ENCODE measurements at regions not wholly inside any gene's neighbourhood (a gene's known extent, or its start where the extent isn't known, plus 50 kb on each side); places are given as distances from the start of the nearest gene placed in this dataset.

DNA sequence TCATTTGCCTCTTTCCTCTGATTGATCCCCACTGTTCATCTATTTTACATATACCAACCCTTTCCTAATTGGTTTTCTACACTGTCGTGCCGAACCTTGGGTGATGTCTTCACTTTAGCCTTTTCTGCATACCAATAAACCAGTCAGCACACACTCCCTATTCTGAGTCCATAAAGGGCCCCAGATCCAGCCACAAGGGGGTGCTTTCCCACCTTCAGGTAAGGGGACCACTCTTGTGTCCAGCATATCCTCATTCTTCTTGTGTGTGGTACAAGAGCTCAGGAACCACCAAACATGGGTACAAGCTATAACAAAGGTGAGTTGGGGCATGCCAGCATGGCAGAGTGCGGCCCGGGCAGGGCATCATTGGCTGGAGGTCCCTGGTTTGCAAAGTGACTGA lies 859.8 kb downstream of the FSCB start:
- no peak overlapping the region for H3K4me2 ChIP-seq
- no peak overlapping the region for H3K4me3 ChIP-seq
- H3K27ac ChIP-seq: no peak overlapping the region
- DNase-seq (ENCODE audit: low read depth in 1 of 2, low spot score in 1 of 2) (peak in 1 of 2 experiments; percentile 4), ATAC-seq (0 out of 6 replicates have a peak, but pooled peaks of 1 of the 2 experiments have one; percentile 28), FAIRE-seq (no peak)
- POLR2A ChIA-PET: no interaction called here
- CTCF ChIA-PET: no interaction called here
- TF ChIP-seq EHF (CRISPR knock-in tag; IDR thresholded peaks at IDR 0.05): no peak
- no peak for TF ChIP-seq CBX2 (IDR thresholded peaks at IDR 0.05; ENCODE audit: borderline replicate concordance, low read depth)
- TF ChIP-seq, protein P1, sequence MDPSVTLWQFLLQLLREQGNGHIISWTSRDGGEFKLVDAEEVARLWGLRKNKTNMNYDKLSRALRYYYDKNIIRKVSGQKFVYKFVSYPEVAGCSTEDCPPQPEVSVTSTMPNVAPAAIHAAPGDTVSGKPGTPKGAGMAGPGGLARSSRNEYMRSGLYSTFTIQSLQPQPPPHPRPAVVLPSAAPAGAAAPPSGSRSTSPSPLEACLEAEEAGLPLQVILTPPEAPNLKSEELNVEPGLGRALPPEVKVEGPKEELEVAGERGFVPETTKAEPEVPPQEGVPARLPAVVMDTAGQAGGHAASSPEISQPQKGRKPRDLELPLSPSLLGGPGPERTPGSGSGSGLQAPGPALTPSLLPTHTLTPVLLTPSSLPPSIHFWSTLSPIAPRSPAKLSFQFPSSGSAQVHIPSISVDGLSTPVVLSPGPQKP (IDR thresholded peaks at IDR 0.05; ENCODE audit: low read depth, low read length): no peak
- no peak for TF ChIP-seq ZSCAN20 (CRISPR knock-in tag; IDR thresholded peaks at IDR 0.05)
- no peak for TF ChIP-seq RFX5 (IDR thresholded peaks at IDR 0.05)
- no peak for TF ChIP-seq RCOR1 (IDR thresholded peaks at IDR 0.05; ENCODE audit: low read depth, low read length)
- no peak for TF ChIP-seq KDM1A (IDR thresholded peaks at IDR 0.05; ENCODE audit: low read depth)
- TF ChIP-seq, protein P2, sequence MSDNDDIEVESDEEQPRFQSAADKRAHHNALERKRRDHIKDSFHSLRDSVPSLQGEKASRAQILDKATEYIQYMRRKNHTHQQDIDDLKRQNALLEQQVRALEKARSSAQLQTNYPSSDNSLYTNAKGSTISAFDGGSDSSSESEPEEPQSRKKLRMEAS (IDR thresholded peaks at IDR 0.05): no peak
- no peak for TF ChIP-seq TP53 (CRISPR knock-in tag; IDR thresholded peaks at IDR 0.05)
- TF ChIP-seq KDM5A (IDR thresholded peaks at IDR 0.05): no peak
- no peak for TF ChIP-seq EHMT2 (IDR thresholded peaks at IDR 0.05; ENCODE audit: low read depth)
- no peak for TF ChIP-seq ESRRA (IDR thresholded peaks at IDR 0.05; ENCODE audit: borderline replicate concordance, low read length)
- TF ChIP-seq NPAS2 (CRISPR knock-in tag; IDR thresholded peaks at IDR 0.05; ENCODE audit: borderline replicate concordance): no peak
- TF ChIP-seq, protein P3, sequence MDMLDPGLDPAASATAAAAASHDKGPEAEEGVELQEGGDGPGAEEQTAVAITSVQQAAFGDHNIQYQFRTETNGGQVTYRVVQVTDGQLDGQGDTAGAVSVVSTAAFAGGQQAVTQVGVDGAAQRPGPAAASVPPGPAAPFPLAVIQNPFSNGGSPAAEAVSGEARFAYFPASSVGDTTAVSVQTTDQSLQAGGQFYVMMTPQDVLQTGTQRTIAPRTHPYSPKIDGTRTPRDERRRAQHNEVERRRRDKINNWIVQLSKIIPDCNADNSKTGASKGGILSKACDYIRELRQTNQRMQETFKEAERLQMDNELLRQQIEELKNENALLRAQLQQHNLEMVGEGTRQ (IDR thresholded peaks at IDR 0.05): no peak
- TF ChIP-seq SREBF2 (IDR thresholded peaks at IDR 0.05): no peak
- no peak for TF ChIP-seq HOXB13 (CRISPR knock-in tag; IDR thresholded peaks at IDR 0.05; ENCODE audit: low read depth)
- no peak for TF ChIP-seq TFCP2L1 (CRISPR knock-in tag; IDR thresholded peaks at IDR 0.05)
- no peak for TF ChIP-seq RAD21 (conservative IDR thresholded peaks at IDR 0.05 in 1 of 2, IDR thresholded peaks at IDR 0.05 in 1 of 2)
- no peak for TF ChIP-seq PHF8 (IDR thresholded peaks at IDR 0.05; ENCODE audit: borderline replicate concordance, low read depth)
- no peak for TF ChIP-seq NR3C1 (IDR thresholded peaks at IDR 0.05)
- no peaks in the 10 kb centered on the region for H3K4me1 ChIP-seq
- 67% methylated on average over 4 of the region's 4 CpGs for WGBS (ENCODE audit: missing lambda C conversion rate)
- H3K9me3 ChIP-seq: no peaks in the 10 kb centered on the region

DNA sequence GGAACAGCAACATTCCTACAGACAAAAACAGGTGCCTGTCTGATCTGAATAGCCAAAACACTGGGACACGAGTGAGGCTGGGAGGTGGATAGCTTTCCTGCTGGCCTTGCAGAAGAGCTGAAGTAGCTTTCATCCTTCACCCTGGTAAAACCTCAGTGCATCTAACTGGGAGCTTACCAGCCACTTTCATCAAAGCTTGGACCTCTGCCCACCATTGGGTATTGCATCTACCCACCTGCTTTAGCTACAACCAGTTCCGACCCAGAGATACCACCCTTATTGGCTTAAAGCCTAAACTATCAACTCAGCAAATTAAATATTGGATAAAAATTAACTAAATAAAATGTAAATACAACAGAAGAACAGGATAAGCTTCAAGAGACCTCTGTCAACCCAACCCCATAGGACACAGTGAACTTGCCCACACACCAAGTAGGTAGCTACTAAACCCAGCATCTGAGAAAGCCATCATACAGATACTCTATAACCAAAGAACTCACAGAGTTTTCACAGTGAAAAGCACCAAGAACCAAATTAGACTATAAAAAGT lies 866.3 kb downstream of the FSCB start:
- Histone ChIP-seq H3K4me3 (no peak overlapping the region), H3K9me3 (no peaks in the 10 kb centered on the region), H3K27ac (no peak overlapping the region), H3K4me1 (no peaks in the 10 kb centered on the region), H3K4me2 (no peak overlapping the region)
- FAIRE-seq (no peak), DNase-seq (ENCODE audit: low read depth in 1 of 2, low spot score in 1 of 2) (no peak), ATAC-seq (no peak)
- TF ChIP-seq, protein P3 (IDR thresholded peaks at IDR 0.05): no peak
- TF ChIP-seq NR3C1 (IDR thresholded peaks at IDR 0.05) (no peak), FOXS1 (CRISPR knock-in tag; IDR thresholded peaks at IDR 0.05) (no peak), HDAC2 (IDR thresholded peaks at IDR 0.05) (no peak)
- TF ChIP-seq, protein P1 (IDR thresholded peaks at IDR 0.05; ENCODE audit: low read depth, low read length): no peak
- ChIA-PET POLR2A (no interaction called here), CTCF (no interaction called here)
- 36% methylated on average over 2 of the region's 2 CpGs for WGBS (ENCODE audit: missing lambda C conversion rate)
